Activated CD4-positive, alpha-beta T cell treated with anti-CD3 and anti-CD28 coated beads, Interleukin-2, amount 10 ng/mL, durations not matched to agents 24 days and 14 days (primary cell): ENCODE measurements at regions not wholly inside any gene's neighbourhood (a gene's known extent, or its start where the extent isn't known, plus 50 kb on each side); places are given as distances from the start of the nearest gene placed in this dataset.
"Not testable (repeated sequence)": the region's sequence is repeated elsewhere in the genome, so short reads cannot be mapped to it uniquely, and the experiment has no call there.

ENCODE experiments used
- DNase-seq: peaks from one replicate; pipeline ENCODE4 v3.0.0; 2022
- H3K27ac Mint-ChIP-seq: one replicate; pipeline ENCODE4 v1.8.0; 2022; ENCODE audit warnings: mild to moderate bottlenecking, mixed read lengths
- H3K27me3 Mint-ChIP-seq: one replicate; pipeline ENCODE4 v1.8.0; 2022; ENCODE audit warnings: mixed read lengths
- H3K36me3 Mint-ChIP-seq: one replicate; pipeline ENCODE4 v1.8.0; 2022; ENCODE audit warnings: low read depth, mild to moderate bottlenecking, mixed read lengths
- H3K4me1 Mint-ChIP-seq: one replicate; pipeline ENCODE4 v1.8.0; 2021; ENCODE audit warnings: mixed read lengths
- H3K4me3 Mint-ChIP-seq: one replicate; pipeline ENCODE4 v1.8.0; 2022; ENCODE audit warnings: mild to moderate bottlenecking, moderate library complexity, mixed read lengths
- H3K9me3 Mint-ChIP-seq: one replicate; pipeline ENCODE4 v1.8.0; 2021; ENCODE audit warnings: mixed read lengths
- intact Hi-C: fragments of 100-400 bp; cut with micrococcal nuclease; formaldehyde crosslinking; loops from one replicate; pipeline ENCODE4 v1.15.1; 2023

- DNase-seq, H3K4me3 Mint-ChIP-seq, H3K4me1 Mint-ChIP-seq, H3K36me3 Mint-ChIP-seq, intact Hi-C loops, H3K27ac Mint-ChIP-seq, H3K27me3 Mint-ChIP-seq: not testable (repeated sequence)
- peaks cover 12% of the 10 kb centered on the region for H3K9me3 Mint-ChIP-seq
Observed at GRCh38 chr1:83386946-83387345, 612.0 kb downstream of the TTLL7 start.

GRCh38 chr1:83383107-83383506, 615.8 kb downstream of the TTLL7 start:
- H3K4me1 Mint-ChIP-seq, H3K27ac Mint-ChIP-seq, DNase-seq, H3K4me3 Mint-ChIP-seq, H3K27me3 Mint-ChIP-seq, intact Hi-C loops, H3K36me3 Mint-ChIP-seq: not testable (repeated sequence)
- H3K9me3 Mint-ChIP-seq, result peaks cover 12% of the 10 kb centered on the region

GRCh38 chr1:83373018-83373417, 625.9 kb downstream of the TTLL7 start:
- H3K4me3 Mint-ChIP-seq, H3K36me3 Mint-ChIP-seq, intact Hi-C loops: not testable (repeated sequence)

DNA sequence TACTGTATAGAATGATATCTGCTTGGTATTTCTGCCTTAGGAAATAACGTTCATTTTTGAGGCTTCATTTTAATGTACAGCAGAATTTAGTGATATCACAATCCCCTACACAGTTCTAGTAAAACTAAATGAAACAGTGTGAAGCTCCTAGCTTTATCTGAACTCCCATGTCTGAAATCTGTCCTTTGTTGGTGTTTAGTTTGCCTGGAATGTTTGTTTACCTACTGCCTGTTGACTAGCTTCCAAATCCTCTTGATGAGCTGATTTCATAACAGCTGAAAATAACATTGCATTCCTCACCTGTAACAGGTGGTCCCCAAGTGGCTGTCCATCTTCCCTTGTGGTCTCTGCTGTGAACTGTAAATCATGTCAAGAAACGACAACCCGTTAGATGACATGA, 629.1 kb downstream of the TTLL7 start:
- H3K4me3 Mint-ChIP-seq, result not testable (repeated sequence)

More at GRCh38 chr1:83373018-83373417, 625.9 kb downstream of the TTLL7 start:
- H3K9me3 Mint-ChIP-seq, H3K4me1 Mint-ChIP-seq, H3K27ac Mint-ChIP-seq, DNase-seq, H3K27me3 Mint-ChIP-seq: not testable (repeated sequence)

GRCh38 chr1:83365320-83365719, 633.6 kb downstream of the TTLL7 start:
- DNase-seq, intact Hi-C loops, H3K4me1 Mint-ChIP-seq, H3K27me3 Mint-ChIP-seq, H3K4me3 Mint-ChIP-seq, H3K9me3 Mint-ChIP-seq, H3K36me3 Mint-ChIP-seq, H3K27ac Mint-ChIP-seq: not testable (repeated sequence)

More for the DNA sequence above, 629.1 kb downstream of the TTLL7 start:
- H3K36me3 Mint-ChIP-seq, H3K4me1 Mint-ChIP-seq, H3K9me3 Mint-ChIP-seq, intact Hi-C loops, DNase-seq, H3K27ac Mint-ChIP-seq, H3K27me3 Mint-ChIP-seq: not testable (repeated sequence)

DNA sequence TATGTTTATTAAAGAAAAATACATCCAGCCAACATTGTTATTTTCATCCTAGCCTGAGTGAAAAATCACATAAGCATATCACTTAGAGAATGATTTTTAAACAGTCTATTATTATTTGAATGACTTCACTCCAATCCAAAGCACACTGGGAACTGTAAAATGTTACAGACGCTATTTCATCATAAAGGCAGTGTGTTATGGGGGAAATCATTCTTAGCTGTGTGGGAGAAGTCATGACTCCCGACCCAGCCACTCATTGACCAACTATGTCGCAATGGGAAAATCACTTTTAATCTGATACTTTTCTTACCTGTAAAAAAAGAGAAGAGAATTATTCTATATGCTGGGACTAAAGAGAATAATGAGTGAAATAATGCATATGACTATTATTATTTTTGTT, 653.6 kb downstream of the TTLL7 start:
- H3K36me3 Mint-ChIP-seq, H3K4me1 Mint-ChIP-seq, H3K27me3 Mint-ChIP-seq, H3K4me3 Mint-ChIP-seq, intact Hi-C loops, H3K27ac Mint-ChIP-seq, H3K9me3 Mint-ChIP-seq, DNase-seq: not testable (repeated sequence)

- H3K4me3 Mint-ChIP-seq, intact Hi-C loops, H3K4me1 Mint-ChIP-seq, DNase-seq, H3K27ac Mint-ChIP-seq, H3K27me3 Mint-ChIP-seq, H3K36me3 Mint-ChIP-seq, H3K9me3 Mint-ChIP-seq: not testable (repeated sequence)
Observed at GRCh38 chr1:83343767-83344166, 655.2 kb downstream of the TTLL7 start.

DNA sequence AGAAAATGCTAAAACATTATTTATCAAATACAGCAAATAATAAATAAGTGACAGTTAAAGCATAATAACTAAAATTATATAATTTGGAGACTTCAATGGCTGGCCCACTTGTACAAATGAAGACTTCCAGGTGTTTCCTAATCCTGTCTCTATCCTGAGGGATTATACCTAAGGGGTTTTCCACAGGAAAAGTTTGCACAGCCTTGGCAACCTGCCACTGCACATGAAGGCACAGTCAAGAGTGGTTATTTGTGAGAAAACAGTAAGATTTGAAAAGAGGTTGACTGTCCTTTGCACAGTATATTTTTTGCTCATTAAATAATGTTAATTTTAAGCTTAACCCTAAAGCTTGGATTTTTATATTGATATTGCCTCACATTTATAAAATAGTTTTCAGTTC, 655.9 kb downstream of the TTLL7 start:
- intact Hi-C loops, H3K4me1 Mint-ChIP-seq, H3K27me3 Mint-ChIP-seq: not testable (repeated sequence)

DNA sequence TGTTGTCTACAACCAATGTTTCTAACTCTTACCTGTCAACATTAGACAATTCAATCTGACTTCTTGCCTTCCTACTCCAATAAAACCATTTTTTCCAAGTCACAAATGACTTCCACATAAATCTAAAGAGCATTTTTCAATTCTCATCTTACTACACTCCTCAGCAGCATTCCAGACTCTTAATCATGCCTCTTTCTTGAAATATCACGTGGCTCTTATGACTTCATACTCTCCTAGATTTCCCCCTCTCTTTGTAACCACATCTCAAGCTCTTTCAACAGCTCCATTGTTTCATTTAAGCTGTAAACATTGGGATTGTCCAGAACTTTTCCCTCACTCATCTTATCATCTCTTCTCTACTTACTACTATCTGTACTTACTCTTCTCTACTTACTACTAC, 666.6 kb downstream of the TTLL7 start:
- H3K27ac Mint-ChIP-seq, H3K27me3 Mint-ChIP-seq, H3K4me1 Mint-ChIP-seq, H3K36me3 Mint-ChIP-seq, intact Hi-C loops, H3K9me3 Mint-ChIP-seq, H3K4me3 Mint-ChIP-seq, DNase-seq: not testable (repeated sequence)

More for the DNA sequence above, 655.9 kb downstream of the TTLL7 start:
- not testable (repeated sequence) for H3K27ac Mint-ChIP-seq, H3K36me3 Mint-ChIP-seq, DNase-seq, H3K9me3 Mint-ChIP-seq, H3K4me3 Mint-ChIP-seq

- H3K36me3 Mint-ChIP-seq, result no peaks in the 10 kb centered on the region
- no peaks in the 10 kb centered on the region for H3K27me3 Mint-ChIP-seq
- no peak for DNase-seq
- H3K4me3 Mint-ChIP-seq, result no peak overlapping the region
- H3K4me1 Mint-ChIP-seq, result no peaks in the 10 kb centered on the region
- intact Hi-C loops, result loop anchor here (10.0 kb wide), 1 partner anchor 546 kb away; no protein-coding TSS in a partner anchor
- H3K9me3 Mint-ChIP-seq, result peaks cover 2% of the 10 kb centered on the region
- no peak overlapping the region for H3K27ac Mint-ChIP-seq
Observed at GRCh38 chr1:83318366-83318765, 680.6 kb downstream of the TTLL7 start.

- not testable (repeated sequence) for H3K36me3 Mint-ChIP-seq, H3K27me3 Mint-ChIP-seq, H3K9me3 Mint-ChIP-seq, H3K4me1 Mint-ChIP-seq, DNase-seq, H3K4me3 Mint-ChIP-seq, H3K27ac Mint-ChIP-seq
- intact Hi-C loops, result loop anchor here (10.0 kb wide), 1 partner anchor 549 kb away; no protein-coding TSS in a partner anchor
Observed at GRCh38 chr1:83315446-83315845, 683.5 kb downstream of the TTLL7 start.

DNA sequence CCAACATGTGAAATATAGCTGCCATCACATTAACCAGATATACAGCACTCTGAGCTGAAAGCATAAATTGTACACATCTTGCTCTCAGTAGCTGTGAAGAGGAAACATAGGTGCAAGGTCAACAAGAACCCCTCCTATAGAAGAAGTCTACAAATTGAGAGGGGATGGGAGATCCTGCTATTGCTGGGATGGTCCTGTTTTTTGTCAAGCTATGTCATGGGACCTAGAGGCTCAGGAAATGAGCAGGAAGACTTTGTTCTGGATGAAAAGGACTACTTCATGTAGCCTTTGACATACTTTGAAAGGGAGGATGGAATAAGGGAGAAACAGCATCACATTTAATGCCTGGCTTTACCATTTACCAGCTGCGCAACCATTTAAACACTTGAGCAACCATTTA, 688.8 kb downstream of the TTLL7 start:
- not testable (repeated sequence) for H3K27me3 Mint-ChIP-seq, H3K9me3 Mint-ChIP-seq, H3K36me3 Mint-ChIP-seq, H3K27ac Mint-ChIP-seq, H3K4me3 Mint-ChIP-seq, H3K4me1 Mint-ChIP-seq, DNase-seq
- intact Hi-C loops, result loop anchor here (10.0 kb wide), 1 partner anchor 555 kb away; no protein-coding TSS in a partner anchor

GRCh38 chr1:83309035-83309434, 689.9 kb downstream of the TTLL7 start:
- H3K36me3 Mint-ChIP-seq, H3K9me3 Mint-ChIP-seq, H3K4me3 Mint-ChIP-seq, H3K27me3 Mint-ChIP-seq, intact Hi-C loops, H3K4me1 Mint-ChIP-seq, H3K27ac Mint-ChIP-seq: not testable (repeated sequence)
- peak; percentile 56 for DNase-seq

- H3K27ac Mint-ChIP-seq, DNase-seq, intact Hi-C loops, H3K27me3 Mint-ChIP-seq, H3K9me3 Mint-ChIP-seq, H3K36me3 Mint-ChIP-seq, H3K4me1 Mint-ChIP-seq, H3K4me3 Mint-ChIP-seq: not testable (repeated sequence)
Observed at GRCh38 chr1:83306811-83307210, 692.1 kb downstream of the TTLL7 start.

GRCh38 chr1:83295594-83295993, 703.3 kb downstream of the TTLL7 start:
- intact Hi-C loops, H3K36me3 Mint-ChIP-seq, H3K27me3 Mint-ChIP-seq, H3K4me1 Mint-ChIP-seq, H3K27ac Mint-ChIP-seq, DNase-seq, H3K4me3 Mint-ChIP-seq: not testable (repeated sequence)
- peaks cover 12% of the 10 kb centered on the region for H3K9me3 Mint-ChIP-seq
